Fibroblast of lung (primary cell): ENCODE measurements at regions not wholly inside any gene's neighbourhood (a gene's known extent, or its start where the extent isn't known, plus 50 kb on each side); places are given as distances from the start of the nearest gene placed in this dataset.

Experiments
- DNase-seq, 2 donors: peaks; one replicate each; pipeline versions ENCODE4 v3.0.0 to v3.0.0-alpha.2; 2010; ENCODE audit warnings: low read depth in 2 of 2
- H2AFZ ChIP-seq: 2 replicates; pipeline ENCODE4 v1.5.1; 2012; ENCODE audit warnings: low read length, control low read depth, inconsistent platforms
- H3K27ac ChIP-seq: 2 replicates; pipeline ENCODE4 v1.5.1; 2011; ENCODE audit warnings: low read length, control low read depth; ENCODE audit not compliant: insufficient read depth
- H3K27me3 ChIP-seq: 2 replicates; pipeline ENCODE4 v1.5.1; 2011; ENCODE audit warnings: mild to moderate bottlenecking, low read length; ENCODE audit not compliant: control insufficient read depth, insufficient read depth
- H3K36me3 ChIP-seq: 2 replicates; pipeline ENCODE4 v1.5.1; 2011; ENCODE audit warnings: low read length; ENCODE audit not compliant: control insufficient read depth, insufficient read depth
- H3K4me1 ChIP-seq: 2 replicates; pipeline ENCODE4 v1.5.1; 2011; ENCODE audit warnings: low read length; ENCODE audit not compliant: control insufficient read depth, insufficient read depth; ENCODE audit errors: extremely low read depth
- H3K4me2 ChIP-seq: 2 replicates; pipeline ENCODE4 v1.5.1; 2011; ENCODE audit warnings: low read length, control low read depth; ENCODE audit not compliant: insufficient read depth; ENCODE audit errors: extremely low read depth
- H3K4me3 ChIP-seq, 4 experiments: fragments of 200-600 bp in 1 of 4; sonication (generic) in 1 of 4; replicated peaks in 1 of 4; 2 replicates each; pipeline ENCODE4 v1.5.1; 2011 to 2016; ENCODE audit warnings: low read length in 4 of 4, low read depth in 3 of 4, mild to moderate bottlenecking in 3 of 4, control low read depth in 2 of 4, inconsistent platforms in 1 of 4, mixed read lengths in 1 of 4; ENCODE audit not compliant: insufficient read depth in 1 of 4; ENCODE audit errors: control extremely low read depth in 1 of 4
- H3K79me2 ChIP-seq: 2 replicates; pipeline ENCODE4 v1.5.1; 2012; ENCODE audit warnings: mild to moderate bottlenecking, low read length, inconsistent platforms; ENCODE audit not compliant: control insufficient read depth, insufficient read depth
- H3K9ac ChIP-seq: 2 replicates; pipeline ENCODE4 v1.5.1; 2011; ENCODE audit warnings: mild to moderate bottlenecking, low read length, control low read depth; ENCODE audit not compliant: insufficient read depth
- H3K9me3 ChIP-seq: 2 replicates; pipeline ENCODE4 v1.5.1; 2012; ENCODE audit warnings: low read depth, low read length; ENCODE audit not compliant: control insufficient read depth, insufficient read depth
- H4K20me1 ChIP-seq: 2 replicates; pipeline ENCODE4 v1.5.1; 2011; ENCODE audit warnings: low read length; ENCODE audit not compliant: control insufficient read depth, insufficient read depth; ENCODE audit errors: extremely low read depth
- CTCF ChIP-seq, 2 donors: IDR thresholded peaks in 1 of 2; conservative IDR thresholded peaks in 1 of 2; 1 replicate in 1 of 2; 2 replicates in 1 of 2; pipeline ENCODE4 v1.5.1; 2011 to 2012; ENCODE audit warnings: low read length in 2 of 2, control low read depth in 1 of 2, inconsistent platforms in 1 of 2, low read depth in 1 of 2, mild to moderate bottlenecking in 1 of 2
- EZH2 ChIP-seq: IDR thresholded peaks from 2 replicates; pipeline ENCODE4 v1.5.1; 2012; ENCODE audit warnings: low read length, control low read depth, mild to moderate bottlenecking; ENCODE audit errors: missing control alignments

- no peaks in the 10 kb centered on the region for H3K27me3 ChIP-seq
- no peak overlapping the region for H3K9ac ChIP-seq
- no peak for DNase-seq
- no peaks in the 10 kb centered on the region for H3K4me1 ChIP-seq
- no peaks in the 10 kb centered on the region for H3K9me3 ChIP-seq
- no peak overlapping the region for H3K4me2 ChIP-seq
- TF ChIP-seq CTCF (conservative IDR thresholded peaks at IDR 0.05 in 1 of 2, IDR thresholded peaks at IDR 0.05 in 1 of 2; ENCODE audit: low read depth in 1 of 2, low read length in 2 of 2) (no peak), EZH2 (no peak)
- H2AFZ ChIP-seq: no peak overlapping the region
- H3K27ac ChIP-seq: no peak overlapping the region
- H3K36me3 ChIP-seq: no peaks in the 10 kb centered on the region
- H3K4me3 ChIP-seq: no peak overlapping the region
- H4K20me1 ChIP-seq: no peaks in the 10 kb centered on the region
- H3K79me2 ChIP-seq: no peaks in the 10 kb centered on the region
These were observed 110.2 kb upstream of the C1orf174 start for GRCh38 chr1:4010284-4010683.

GRCh38 chr1:4010814-4011605, 110.9 kb upstream of the C1orf174 start:
- DNase-seq: no peak
- Histone ChIP-seq H3K4me2 (no peak overlapping the region), H3K27me3 (no peaks in the 10 kb centered on the region), H3K4me1 (no peaks in the 10 kb centered on the region), H3K36me3 (no peaks in the 10 kb centered on the region), H3K27ac (no peak overlapping the region), H4K20me1 (no peaks in the 10 kb centered on the region), H3K9me3 (no peaks in the 10 kb centered on the region), H3K4me3 (no peak overlapping the region), H2AFZ (no peak overlapping the region), H3K9ac (no peak overlapping the region), H3K79me2 (no peaks in the 10 kb centered on the region)
- no peak for TF ChIP-seq CTCF (conservative IDR thresholded peaks at IDR 0.05 in 1 of 2, IDR thresholded peaks at IDR 0.05 in 1 of 2; ENCODE audit: low read depth in 1 of 2, low read length in 2 of 2)
- TF ChIP-seq EZH2: no peak

- Histone ChIP-seq H4K20me1 (no peaks in the 10 kb centered on the region), H3K4me1 (no peaks in the 10 kb centered on the region), H3K27ac (no peak overlapping the region), H2AFZ (no peak overlapping the region), H3K27me3 (no peaks in the 10 kb centered on the region), H3K9ac (no peak overlapping the region), H3K36me3 (no peaks in the 10 kb centered on the region), H3K4me3 (no peak overlapping the region), H3K79me2 (no peaks in the 10 kb centered on the region), H3K9me3 (no peaks in the 10 kb centered on the region), H3K4me2 (no peak overlapping the region)
- DNase-seq: no peak
- TF ChIP-seq CTCF (conservative IDR thresholded peaks at IDR 0.05 in 1 of 2, IDR thresholded peaks at IDR 0.05 in 1 of 2; ENCODE audit: low read depth in 1 of 2, low read length in 2 of 2) (no peak), EZH2 (no peak)
These were observed 116.5 kb upstream of the C1orf174 start for GRCh38 chr1:4016351-4017130.
